ENCODE measurements at regions not wholly inside any gene's neighbourhood (a gene's known extent, or its start where the extent isn't known, plus 50 kb on each side); places are given as distances from the start of the nearest gene placed in this dataset.

GRCh38 chr3:174438501-174439145, 420.5 kb upstream of the NAALADL2 start:
- no peak for TF ChIP-seq TAF1 (IDR thresholded peaks at IDR 0.05; ENCODE audit: borderline replicate concordance, low read depth, low read length)
- TF ChIP-seq POLR2A (IDR thresholded peaks at IDR 0.05; ENCODE audit: low read depth, low read length): no peak
- no peak for TF ChIP-seq POLR2AphosphoS5 (IDR thresholded peaks at IDR 0.05; ENCODE audit: low read depth, low read length)
- no peak for DNase-seq (ENCODE audit: insufficient read length)
- no peak for FAIRE-seq

- no peak for DNase-seq (ENCODE audit: insufficient read length)
- no peak for FAIRE-seq
- TF ChIP-seq POLR2A (IDR thresholded peaks at IDR 0.05; ENCODE audit: low read depth, low read length): no peak
- TF ChIP-seq POLR2AphosphoS5 (IDR thresholded peaks at IDR 0.05; ENCODE audit: low read depth, low read length): no peak
- no peak for TF ChIP-seq TAF1 (IDR thresholded peaks at IDR 0.05; ENCODE audit: borderline replicate concordance, low read depth, low read length)
These were observed 419.5 kb upstream of the NAALADL2 start for GRCh38 chr3:174439331-174440252.

DNA sequence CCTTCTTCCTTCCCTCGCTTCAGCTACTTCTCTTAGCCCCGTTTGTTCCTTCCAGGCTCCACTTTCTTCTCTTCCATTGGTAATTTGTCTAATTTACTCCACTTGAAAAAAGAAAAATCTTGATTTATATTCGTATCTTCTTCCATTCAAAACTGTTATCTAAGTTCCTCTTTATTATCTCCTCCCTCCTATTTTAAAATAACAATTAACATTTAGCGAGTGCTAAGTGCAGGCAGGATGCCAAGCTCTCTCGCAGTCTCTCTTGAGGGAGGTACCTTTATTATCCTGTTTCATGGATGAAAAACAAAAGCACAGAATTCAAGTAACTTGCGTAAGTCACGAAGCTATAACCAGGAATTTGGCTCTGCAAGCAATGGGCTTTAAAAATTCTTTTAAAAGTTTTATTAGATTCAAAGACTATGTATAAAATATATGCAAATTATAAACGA, 418.9 kb upstream of the NAALADL2 start:
- TF ChIP-seq POLR2AphosphoS5 (IDR thresholded peaks at IDR 0.05; ENCODE audit: low read depth, low read length) (no peak), TAF1 (IDR thresholded peaks at IDR 0.05; ENCODE audit: borderline replicate concordance, low read depth, low read length) (no peak)
- no peak for DNase-seq (ENCODE audit: insufficient read length)
- no peak for FAIRE-seq

DNA sequence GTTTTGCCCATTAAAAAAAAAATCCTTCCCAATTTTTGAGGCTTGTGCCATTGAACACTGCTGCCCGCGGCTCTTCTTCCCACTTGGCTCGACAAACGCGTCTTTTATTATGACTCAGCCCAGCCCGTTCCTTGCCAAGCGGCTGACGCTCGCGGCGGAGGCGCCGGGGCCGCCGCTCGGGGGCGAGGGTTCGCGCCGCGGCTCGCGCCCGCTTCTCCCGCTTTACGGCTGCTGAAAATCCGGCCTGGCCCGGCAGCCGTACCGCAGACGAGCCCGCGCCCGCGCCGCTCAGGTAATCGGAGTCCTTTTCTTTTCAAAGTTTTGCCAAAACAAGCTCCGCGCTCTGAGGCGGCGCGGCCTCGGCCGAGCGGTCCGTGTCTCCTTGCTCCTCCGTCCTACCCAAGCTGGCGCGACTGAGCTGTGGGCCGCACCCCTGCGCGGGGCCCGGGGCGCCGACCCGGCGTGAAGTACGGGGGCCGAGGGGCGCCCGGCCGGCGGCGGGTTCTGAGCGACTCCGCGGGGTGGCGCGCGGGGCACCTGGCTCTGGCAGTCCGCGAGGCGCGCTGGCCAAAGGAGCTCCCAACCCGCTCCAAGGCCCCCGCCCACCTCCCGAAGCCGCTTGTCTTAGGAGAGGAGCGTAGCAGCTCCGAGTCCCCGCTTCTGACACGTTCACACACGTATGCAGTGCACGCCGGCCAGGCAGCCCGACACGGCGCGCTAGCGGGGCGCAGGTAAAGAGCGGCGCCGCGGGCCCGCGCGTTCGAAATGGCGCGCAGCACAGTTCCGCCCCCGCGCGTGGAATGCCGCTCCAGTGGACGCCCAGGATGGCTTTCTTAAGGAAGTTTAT, 418.2 kb upstream of the NAALADL2 start:
- FAIRE-seq (no peak), DNase-seq (ENCODE audit: insufficient read length) (peak; percentile 17)
- TF ChIP-seq POLR2A (IDR thresholded peaks at IDR 0.05; ENCODE audit: low read depth, low read length) (no peak), TAF1 (IDR thresholded peaks at IDR 0.05; ENCODE audit: borderline replicate concordance, low read depth, low read length) (no peak), POLR2AphosphoS5 (IDR thresholded peaks at IDR 0.05; ENCODE audit: low read depth, low read length) (no peak)

- no peak for FAIRE-seq
- DNase-seq (ENCODE audit: insufficient read length): no peak
- TF ChIP-seq POLR2A (IDR thresholded peaks at IDR 0.05; ENCODE audit: low read depth, low read length) (no peak), POLR2AphosphoS5 (IDR thresholded peaks at IDR 0.05; ENCODE audit: low read depth, low read length) (no peak), TAF1 (IDR thresholded peaks at IDR 0.05; ENCODE audit: borderline replicate concordance, low read depth, low read length) (no peak)
These were observed 417.4 kb upstream of the NAALADL2 start for GRCh38 chr3:174441588-174442301.

DNA sequence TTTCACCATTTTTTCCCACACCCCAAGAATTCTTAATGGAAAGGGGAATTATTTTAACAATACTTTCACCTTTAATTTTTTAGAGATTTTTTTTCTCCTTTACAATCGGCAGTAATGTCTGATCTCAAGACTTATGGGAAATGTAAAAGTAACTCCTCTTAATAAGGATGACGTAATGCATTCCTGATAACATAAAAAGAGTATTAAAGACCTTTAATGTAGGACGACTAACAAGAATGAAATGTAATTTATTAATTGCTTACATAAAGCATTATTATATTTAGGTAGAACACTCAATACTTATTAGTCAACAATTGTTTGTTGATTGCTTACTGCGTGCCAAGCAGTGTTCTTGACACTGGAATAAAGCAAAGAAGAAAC, 416.8 kb upstream of the NAALADL2 start:
- DNase-seq (ENCODE audit: insufficient read length) (no peak), FAIRE-seq (no peak)
- TF ChIP-seq POLR2A (IDR thresholded peaks at IDR 0.05; ENCODE audit: low read depth, low read length): no peak
- TF ChIP-seq TAF1 (IDR thresholded peaks at IDR 0.05; ENCODE audit: borderline replicate concordance, low read depth, low read length): no peak
- TF ChIP-seq POLR2AphosphoS5 (IDR thresholded peaks at IDR 0.05; ENCODE audit: low read depth, low read length): no peak

- DNase-seq (ENCODE audit: insufficient read length): no peak
- no peak for TF ChIP-seq POLR2AphosphoS5 (IDR thresholded peaks at IDR 0.05; ENCODE audit: low read depth, low read length)
- no peak for TF ChIP-seq POLR2A (IDR thresholded peaks at IDR 0.05; ENCODE audit: low read depth, low read length)
- no peak for TF ChIP-seq TAF1 (IDR thresholded peaks at IDR 0.05; ENCODE audit: borderline replicate concordance, low read depth, low read length)
- no peak for FAIRE-seq
These were observed 414.7 kb upstream of the NAALADL2 start for GRCh38 chr3:174444391-174444790.

- TF ChIP-seq POLR2A (IDR thresholded peaks at IDR 0.05; ENCODE audit: low read depth, low read length) (no peak), TAF1 (IDR thresholded peaks at IDR 0.05; ENCODE audit: borderline replicate concordance, low read depth, low read length) (no peak), POLR2AphosphoS5 (IDR thresholded peaks at IDR 0.05; ENCODE audit: low read depth, low read length) (no peak)
- FAIRE-seq (no peak), DNase-seq (ENCODE audit: insufficient read length) (no peak)
These were observed 401.4 kb upstream of the NAALADL2 start for GRCh38 chr3:174457758-174458157.

DNA sequence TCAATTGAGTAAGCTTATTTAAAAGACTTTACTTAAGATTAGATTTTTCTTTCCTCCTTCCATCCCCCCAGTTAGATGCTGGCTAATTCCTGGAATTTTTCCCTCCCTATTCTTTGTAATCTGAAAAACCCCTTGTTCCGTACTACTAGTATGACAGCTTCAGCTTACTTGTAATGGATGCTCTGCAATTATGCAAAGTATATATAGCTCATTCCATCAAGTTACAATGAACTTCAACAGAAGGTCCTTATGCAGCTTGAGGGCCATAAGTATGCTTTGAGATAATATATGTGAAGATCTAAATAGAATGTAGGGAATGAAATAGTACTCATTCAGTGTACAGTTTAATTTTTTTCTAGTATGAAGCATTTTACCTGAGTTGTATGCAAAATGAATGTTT, 398.3 kb upstream of the NAALADL2 start:
- DNase-seq (ENCODE audit: insufficient read length) (no peak), FAIRE-seq (no peak)
- TF ChIP-seq POLR2A (IDR thresholded peaks at IDR 0.05; ENCODE audit: low read depth, low read length) (no peak), TAF1 (IDR thresholded peaks at IDR 0.05; ENCODE audit: borderline replicate concordance, low read depth, low read length) (no peak), POLR2AphosphoS5 (IDR thresholded peaks at IDR 0.05; ENCODE audit: low read depth, low read length) (no peak)

GRCh38 chr3:174462916-174463315, 396.2 kb upstream of the NAALADL2 start:
- no peak for FAIRE-seq
- DNase-seq (ENCODE audit: insufficient read length): no peak

More at GRCh38 chr3:174462916-174463315, 396.2 kb upstream of the NAALADL2 start:
- TF ChIP-seq POLR2AphosphoS5 (IDR thresholded peaks at IDR 0.05; ENCODE audit: low read depth, low read length) (no peak), TAF1 (IDR thresholded peaks at IDR 0.05; ENCODE audit: borderline replicate concordance, low read depth, low read length) (no peak), POLR2A (IDR thresholded peaks at IDR 0.05; ENCODE audit: low read depth, low read length) (no peak)

Data from GM12892 (cell line).